ENCODE measurements at regions not wholly inside any gene's neighbourhood (a gene's known extent, or its start where the extent isn't known, plus 50 kb on each side); places are given as distances from the start of the nearest gene placed in this dataset.
A peak's percentile ranks its signal among the peaks of the same experiment; 100 is the strongest.

GRCh38 chr21:28142697-28143096 is 850.0 kb downstream of the LTN1 start:
- no peak overlapping the region for H3K4me3 ChIP-seq (ENCODE audit: low read depth, low read length)
- no peak for TF ChIP-seq CTCF (conservative IDR thresholded peaks at IDR 0.05; ENCODE audit: low read depth, low read length)
- peak; percentile 74 for DNase-seq (ENCODE audit: low read depth)

DNA sequence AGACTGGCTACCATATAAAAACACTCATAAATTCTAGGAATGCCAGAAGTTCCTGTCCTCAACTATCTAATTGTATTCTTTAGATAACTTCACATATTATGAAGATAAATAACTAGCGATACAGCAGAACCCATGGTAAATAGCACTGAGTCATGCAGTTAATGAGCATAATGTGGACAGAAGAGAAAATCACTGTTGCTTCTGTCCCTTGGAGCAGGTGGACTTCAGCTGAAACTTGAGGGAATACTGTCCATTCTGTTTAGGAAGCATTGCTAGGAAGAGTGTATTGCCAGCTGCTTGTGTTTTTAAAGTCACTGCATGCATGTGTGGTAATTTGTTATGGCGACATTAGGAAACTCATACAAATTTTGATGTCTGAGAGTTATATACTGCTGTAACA is 854.4 kb downstream of the LTN1 start:
- no peak overlapping the region for H3K4me3 ChIP-seq (ENCODE audit: low read depth, low read length)
- DNase-seq (ENCODE audit: low read depth) = no peak
- TF ChIP-seq CTCF (conservative IDR thresholded peaks at IDR 0.05; ENCODE audit: low read depth, low read length) = no peak

DNA sequence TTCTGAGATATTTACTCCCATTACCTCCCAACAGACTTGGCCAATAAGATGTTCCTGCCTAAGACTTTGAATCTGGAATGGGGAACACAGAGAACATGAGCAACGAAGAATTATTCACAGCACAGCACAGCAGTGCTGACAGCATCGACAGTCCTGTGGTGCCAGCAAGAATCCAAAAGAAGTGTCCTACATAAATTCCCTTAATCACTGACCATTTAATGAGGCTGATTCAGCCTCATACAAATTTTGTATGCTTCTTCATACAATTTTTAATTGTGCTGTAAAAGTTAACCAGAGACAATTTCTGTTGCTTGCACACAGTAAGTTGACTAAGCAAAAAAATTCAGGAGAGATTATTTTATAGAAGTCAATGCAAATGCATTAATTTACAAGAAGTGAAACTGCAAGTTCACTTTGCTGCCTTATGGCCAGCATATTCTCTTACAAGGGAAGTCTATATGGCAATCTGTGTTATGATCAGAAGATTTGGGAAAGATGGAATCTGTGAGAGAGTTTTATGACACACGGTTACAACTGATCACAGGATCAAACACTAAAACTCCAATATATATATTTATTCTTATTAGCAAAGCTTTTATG is 855.9 kb downstream of the LTN1 start:
- no peak for DNase-seq (ENCODE audit: low read depth)
- H3K4me3 ChIP-seq (ENCODE audit: low read depth, low read length) = no peak overlapping the region
- TF ChIP-seq CTCF (conservative IDR thresholded peaks at IDR 0.05; ENCODE audit: low read depth, low read length) = no peak

DNA sequence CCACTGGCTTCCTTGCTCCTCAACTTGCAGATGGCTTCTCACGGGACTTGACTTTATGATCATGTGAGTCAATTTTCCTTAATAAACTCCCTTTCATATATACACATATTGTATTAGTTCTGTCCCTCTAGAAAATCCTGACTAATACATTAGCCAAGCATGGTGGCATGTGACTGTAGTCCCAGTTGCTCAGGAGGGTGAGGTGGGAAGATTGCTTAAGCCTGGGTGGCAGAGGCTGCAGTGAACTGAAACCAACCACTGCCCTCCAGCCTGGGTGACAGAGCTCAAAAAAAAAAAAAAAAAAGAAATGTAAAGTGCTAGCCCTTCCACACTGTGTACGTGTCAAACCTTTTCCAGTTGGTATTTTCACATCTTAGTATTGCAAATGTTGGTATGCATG is 857.0 kb downstream of the LTN1 start:
- no peak overlapping the region for H3K4me3 ChIP-seq (ENCODE audit: low read depth, low read length)
- no peak for TF ChIP-seq CTCF (conservative IDR thresholded peaks at IDR 0.05; ENCODE audit: low read depth, low read length)
- DNase-seq (ENCODE audit: low read depth) = no peak

DNA sequence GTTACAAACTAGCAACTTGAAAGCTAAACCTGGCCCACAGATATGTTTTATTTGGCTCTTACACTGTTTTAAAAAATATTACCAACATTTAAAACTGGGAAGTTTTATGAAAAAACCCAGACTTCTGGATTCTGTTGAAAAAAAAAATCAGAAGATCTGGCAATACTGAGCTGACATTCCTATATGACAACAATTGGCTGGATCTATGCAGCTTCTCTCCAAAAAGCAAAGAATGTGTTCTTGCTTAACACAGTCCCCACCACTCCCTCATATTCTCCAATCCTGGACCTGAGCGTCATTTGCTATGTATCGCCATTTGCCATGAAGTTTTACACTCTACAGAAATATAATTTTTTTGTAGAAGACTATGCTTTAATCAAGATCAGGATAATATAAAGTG is 859.6 kb downstream of the LTN1 start:
- no peak for TF ChIP-seq CTCF (conservative IDR thresholded peaks at IDR 0.05; ENCODE audit: low read depth, low read length)
- no peak for DNase-seq (ENCODE audit: low read depth)
- no peak overlapping the region for H3K4me3 ChIP-seq (ENCODE audit: low read depth, low read length)

GRCh38 chr21:28132713-28133112 is 860.0 kb downstream of the LTN1 start:
- no peak overlapping the region for H3K4me3 ChIP-seq (ENCODE audit: low read depth, low read length)
- TF ChIP-seq CTCF (conservative IDR thresholded peaks at IDR 0.05; ENCODE audit: low read depth, low read length) = no peak
- DNase-seq (ENCODE audit: low read depth) = no peak

GRCh38 chr21:28127175-28127785 is 865.4 kb downstream of the LTN1 start:
- no peak for TF ChIP-seq CTCF (conservative IDR thresholded peaks at IDR 0.05; ENCODE audit: low read depth, low read length)
- no peak for DNase-seq (ENCODE audit: low read depth)
- H3K4me3 ChIP-seq (ENCODE audit: low read depth, low read length) = no peak overlapping the region

All from choroid plexus epithelial cell (primary cell).